Neural crest cell (in vitro differentiated cells): ENCODE measurements at regions not wholly inside any gene's neighbourhood (a gene's known extent, or its start where the extent isn't known, plus 50 kb on each side); places are given as distances from the start of the nearest gene placed in this dataset.

Source experiments
- DNase-seq: peaks from one replicate; pipeline ENCODE4 v3.0.0; 2021; ENCODE audit warnings: low read depth, mixed read lengths, low spot score
- H3K27ac Mint-ChIP-seq: one replicate; pipeline ENCODE4 v1.8.0; 2021; ENCODE audit warnings: mild to moderate bottlenecking, mixed read lengths; ENCODE audit not compliant: unreplicated experiment
- H3K27me3 Mint-ChIP-seq: 2 replicates; pipeline ENCODE4 v1.8.0; 2021; ENCODE audit warnings: low read depth, mild to moderate bottlenecking, mixed read lengths
- H3K36me3 Mint-ChIP-seq: 2 replicates; pipeline ENCODE4 v1.8.0; 2021; ENCODE audit warnings: low read depth, mild to moderate bottlenecking, mixed read lengths
- H3K4me1 Mint-ChIP-seq: 2 replicates; pipeline ENCODE4 v1.8.0; 2021; ENCODE audit warnings: mixed read lengths
- H3K4me3 Mint-ChIP-seq: one replicate; pipeline ENCODE4 v1.8.0; 2021; ENCODE audit warnings: mild to moderate bottlenecking, mixed read lengths
- H3K9me3 Mint-ChIP-seq: 2 replicates; pipeline ENCODE4 v1.8.0; 2021; ENCODE audit warnings: mixed read lengths
- CTCF ChIP-seq: fragments of 200-600 bp; sonication (generic); conservative IDR thresholded peaks from 2 replicates; pipeline ENCODE4 v1.5.0; 2021; ENCODE audit warnings: antibody characterized with exemption, mild to moderate bottlenecking

- Mint-ChIP-seq H3K27ac (no peak overlapping the region), H3K4me3 (no peak overlapping the region), H3K27me3 (peaks cover 13% of the 10 kb centered on the region), H3K4me1 (peaks cover 5% of the 10 kb centered on the region), H3K9me3 (no peaks in the 10 kb centered on the region), H3K36me3 (no peaks in the 10 kb centered on the region)
- DNase-seq = no peak
- no peak for TF ChIP-seq CTCF
These were observed 93.9 kb upstream of the DIO3 start for GRCh38 chr14:101467181-101467926.

GRCh38 chr14:101469382-101470247 is 91.7 kb upstream of the DIO3 start:
- H3K4me3 Mint-ChIP-seq = no peak overlapping the region
- no peak overlapping the region for H3K27ac Mint-ChIP-seq
- no peaks in the 10 kb centered on the region for H3K9me3 Mint-ChIP-seq
- TF ChIP-seq CTCF = no peak
- no peaks in the 10 kb centered on the region for H3K36me3 Mint-ChIP-seq
- DNase-seq = no peak
- H3K4me1 Mint-ChIP-seq = peaks cover 12% of the 10 kb centered on the region
- peaks cover 13% of the 10 kb centered on the region for H3K27me3 Mint-ChIP-seq

GRCh38 chr14:101470266-101470665 is 91.0 kb upstream of the DIO3 start:
- no peaks in the 10 kb centered on the region for H3K9me3 Mint-ChIP-seq
- DNase-seq = no peak
- TF ChIP-seq CTCF = no peak
- no peak overlapping the region for H3K4me3 Mint-ChIP-seq
- H3K4me1 Mint-ChIP-seq = peaks cover 12% of the 10 kb centered on the region
- no peaks in the 10 kb centered on the region for H3K36me3 Mint-ChIP-seq
- H3K27ac Mint-ChIP-seq = no peak overlapping the region
- H3K27me3 Mint-ChIP-seq = peaks cover 8% of the 10 kb centered on the region

GRCh38 chr14:101471723-101472517 is 89.4 kb upstream of the DIO3 start:
- H3K27me3 Mint-ChIP-seq = peaks cover 4% of the 10 kb centered on the region
- peaks cover 19% of the 10 kb centered on the region for H3K4me1 Mint-ChIP-seq
- no peaks in the 10 kb centered on the region for H3K36me3 Mint-ChIP-seq
- no peaks in the 10 kb centered on the region for H3K9me3 Mint-ChIP-seq
- no peak for TF ChIP-seq CTCF
- no peak for DNase-seq
- H3K4me3 Mint-ChIP-seq = no peak overlapping the region
- no peak overlapping the region for H3K27ac Mint-ChIP-seq

GRCh38 chr14:101472518-101472849 is 88.8 kb upstream of the DIO3 start:
- Mint-ChIP-seq H3K4me1 (peaks cover 24% of the 10 kb centered on the region), H3K27me3 (peaks cover 4% of the 10 kb centered on the region), H3K9me3 (no peaks in the 10 kb centered on the region), H3K36me3 (no peaks in the 10 kb centered on the region), H3K4me3 (no peak overlapping the region), H3K27ac (no peak overlapping the region)
- TF ChIP-seq CTCF = no peak
- no peak for DNase-seq
